Activated naive CD4-positive, alpha-beta T cell treated with anti-CD3 and anti-CD28 coated beads, Interleukin-2, amount 50 U/mL, for 24 hours (primary cell): ENCODE measurements at regions not wholly inside any gene's neighbourhood (a gene's known extent, or its start where the extent isn't known, plus 50 kb on each side); places are given as distances from the start of the nearest gene placed in this dataset.

Experiments
- H3K27ac Mint-ChIP-seq: one replicate; pipeline ENCODE4 v1.8.0; 2021; ENCODE audit warnings: mild to moderate bottlenecking, mixed read lengths
- H3K27me3 Mint-ChIP-seq: one replicate; pipeline ENCODE4 v1.8.0; 2021; ENCODE audit warnings: mixed read lengths
- H3K36me3 Mint-ChIP-seq: one replicate; pipeline ENCODE4 v1.8.0; 2021; ENCODE audit warnings: mixed read lengths
- H3K4me1 Mint-ChIP-seq: one replicate; pipeline ENCODE4 v1.8.0; 2021; ENCODE audit warnings: mixed read lengths
- H3K4me3 Mint-ChIP-seq: one replicate; pipeline ENCODE4 v1.8.0; 2021; ENCODE audit warnings: mild to moderate bottlenecking, mixed read lengths
- H3K9me3 Mint-ChIP-seq: one replicate; pipeline ENCODE4 v1.8.0; 2021; ENCODE audit warnings: mixed read lengths

DNA sequence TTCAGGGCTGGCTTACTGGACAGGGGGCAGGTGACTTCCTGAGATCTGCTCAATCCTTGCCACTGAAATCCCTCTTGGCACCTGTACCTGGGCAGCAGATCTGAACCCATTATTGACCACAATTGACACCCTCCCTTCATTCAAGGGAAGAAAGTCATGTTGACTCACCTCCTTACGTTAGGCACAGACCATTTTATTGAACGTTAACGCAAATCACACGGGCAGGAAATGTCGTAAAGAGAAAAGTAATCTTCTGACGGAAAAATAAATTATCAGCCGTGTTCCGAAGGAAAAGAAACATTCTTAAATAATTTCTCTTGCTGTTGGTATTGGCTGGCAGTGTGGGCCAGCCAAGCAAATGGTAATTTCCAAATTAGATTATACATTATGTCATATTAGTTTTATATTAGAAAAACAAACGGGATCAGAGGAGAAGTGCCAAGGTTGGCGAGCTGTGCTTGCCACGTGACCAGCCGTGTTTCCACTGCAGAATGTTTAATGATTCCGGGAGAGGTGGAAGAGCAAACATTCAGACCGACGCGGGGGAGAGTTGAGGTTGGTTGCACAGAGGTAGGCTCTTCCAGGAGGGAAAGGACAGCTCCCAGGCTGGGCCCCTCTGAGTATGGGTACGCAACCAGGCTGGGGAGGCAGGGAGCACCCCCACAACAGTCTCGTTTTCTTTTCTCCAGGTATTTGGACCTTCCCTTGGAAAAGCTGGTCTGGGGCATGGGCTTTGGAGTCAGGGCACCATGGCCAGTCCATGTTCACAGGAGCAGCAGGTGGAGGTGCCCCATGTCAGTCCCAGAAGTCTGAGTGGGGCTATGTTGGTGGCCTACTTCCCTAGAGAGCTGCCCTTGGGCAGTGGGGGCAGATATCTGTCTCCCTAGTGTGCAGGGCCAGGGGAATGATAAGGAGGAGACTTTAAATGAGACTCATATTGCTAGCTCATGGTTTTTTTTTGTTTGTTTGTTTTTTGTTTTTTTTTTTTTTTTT is 121.1 kb downstream of the FOXD2 start:
- Mint-ChIP-seq H3K9me3 (no peaks in the 10 kb centered on the region), H3K27me3 (peaks cover 4% of the 10 kb centered on the region)

DNA sequence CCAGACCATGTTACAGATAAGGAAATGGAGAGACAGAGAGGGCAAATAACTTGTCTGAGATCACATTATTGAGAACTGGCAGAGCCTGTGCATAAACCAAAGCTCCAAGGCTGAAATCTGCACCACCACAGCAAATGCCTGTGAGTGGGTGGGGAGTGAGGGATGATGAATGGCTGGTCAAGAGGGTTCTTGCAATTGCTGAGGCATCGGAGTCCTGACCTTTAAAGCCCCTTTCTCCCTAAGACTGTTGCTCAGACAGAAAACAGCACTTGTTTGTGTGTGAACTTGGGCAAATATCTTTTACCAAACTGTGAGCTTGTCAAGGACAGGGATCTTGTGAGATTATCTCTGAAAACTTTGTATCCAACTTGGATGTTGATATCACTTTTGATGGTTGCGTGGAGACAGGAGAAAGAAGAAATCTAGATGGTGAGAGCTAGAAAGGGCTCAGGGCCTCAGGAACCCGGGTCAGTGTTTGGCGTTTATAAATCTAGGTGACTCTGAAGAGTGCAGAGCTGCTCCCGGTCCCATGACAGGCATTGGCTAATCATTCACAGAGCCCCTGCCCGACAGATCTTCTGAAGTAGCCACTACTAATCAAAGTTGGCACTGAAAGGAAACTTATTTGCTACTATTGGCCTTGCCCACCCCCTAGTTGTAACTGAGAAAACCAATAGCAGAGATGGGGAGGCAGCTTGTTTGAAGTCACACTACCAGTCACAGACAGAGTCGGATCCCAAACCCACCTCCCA is 122.3 kb downstream of the FOXD2 start:
- Mint-ChIP-seq H3K9me3 (no peaks in the 10 kb centered on the region), H3K36me3 (no peaks in the 10 kb centered on the region), H3K27ac (no peak overlapping the region), H3K4me3 (no peak overlapping the region), H3K4me1 (no peaks in the 10 kb centered on the region), H3K27me3 (peaks cover 10% of the 10 kb centered on the region)

More for the DNA sequence above, 121.1 kb downstream of the FOXD2 start:
- Mint-ChIP-seq H3K36me3 (no peaks in the 10 kb centered on the region), H3K4me3 (no peak overlapping the region), H3K4me1 (no peaks in the 10 kb centered on the region), H3K27ac (no peak overlapping the region)

DNA sequence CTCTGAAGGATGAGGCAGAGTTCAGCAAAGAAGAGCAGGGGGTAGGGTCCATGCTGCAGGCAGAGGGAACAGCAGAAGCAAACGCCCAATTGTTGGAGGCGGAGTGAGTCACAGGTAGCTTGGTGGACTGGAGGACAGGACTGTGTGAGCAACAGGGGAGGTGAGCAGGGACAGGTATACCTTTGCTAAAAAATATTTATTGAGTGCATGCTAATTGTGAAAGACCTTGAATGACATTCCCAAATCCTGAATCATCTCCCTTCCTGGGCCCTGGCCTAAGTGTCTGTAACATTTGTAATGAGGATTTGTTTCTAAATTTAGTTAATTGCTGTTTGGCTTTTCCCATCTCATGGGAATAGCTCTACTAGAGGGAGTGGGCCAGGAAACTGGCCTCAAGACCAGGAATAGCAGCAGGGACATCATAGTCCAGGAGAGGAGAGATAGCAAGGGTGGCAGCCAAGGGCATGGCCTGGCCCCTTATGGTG is 123.7 kb downstream of the FOXD2 start:
- Mint-ChIP-seq H3K27me3 (peaks cover 11% of the 10 kb centered on the region), H3K4me3 (no peak overlapping the region), H3K27ac (no peak overlapping the region), H3K9me3 (no peaks in the 10 kb centered on the region), H3K4me1 (no peaks in the 10 kb centered on the region), H3K36me3 (no peaks in the 10 kb centered on the region)

DNA sequence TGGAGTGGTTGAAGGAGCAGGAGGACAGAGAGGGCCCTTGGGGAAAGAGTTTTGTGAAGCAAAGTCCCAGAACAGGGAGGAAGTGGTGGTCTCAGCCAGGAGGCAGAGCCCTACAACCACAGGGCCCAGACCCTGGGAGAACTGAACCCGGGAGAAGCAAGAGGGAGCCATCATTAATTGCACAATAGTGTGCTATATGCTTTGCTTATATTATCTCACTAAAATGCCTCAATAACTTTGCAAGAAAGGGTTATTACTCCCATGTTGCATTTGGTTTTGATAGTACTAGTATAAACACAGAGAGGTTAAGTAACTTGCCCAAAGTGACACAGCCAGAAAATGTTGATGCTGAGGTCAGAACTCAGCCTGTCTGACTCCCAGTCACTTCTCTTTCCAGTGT is 124.3 kb downstream of the FOXD2 start:
- H3K4me3 Mint-ChIP-seq: no peak overlapping the region
- H3K9me3 Mint-ChIP-seq: no peaks in the 10 kb centered on the region
- no peak overlapping the region for H3K27ac Mint-ChIP-seq
- H3K36me3 Mint-ChIP-seq: no peaks in the 10 kb centered on the region
- peaks cover 11% of the 10 kb centered on the region for H3K27me3 Mint-ChIP-seq
- H3K4me1 Mint-ChIP-seq: no peaks in the 10 kb centered on the region

GRCh38 chr1:47562799-47563198 is 125.0 kb downstream of the FOXD2 start:
- Mint-ChIP-seq H3K27me3 (peaks cover 11% of the 10 kb centered on the region), H3K36me3 (no peaks in the 10 kb centered on the region), H3K4me1 (no peaks in the 10 kb centered on the region), H3K27ac (no peak overlapping the region), H3K4me3 (no peak overlapping the region), H3K9me3 (no peaks in the 10 kb centered on the region)

DNA sequence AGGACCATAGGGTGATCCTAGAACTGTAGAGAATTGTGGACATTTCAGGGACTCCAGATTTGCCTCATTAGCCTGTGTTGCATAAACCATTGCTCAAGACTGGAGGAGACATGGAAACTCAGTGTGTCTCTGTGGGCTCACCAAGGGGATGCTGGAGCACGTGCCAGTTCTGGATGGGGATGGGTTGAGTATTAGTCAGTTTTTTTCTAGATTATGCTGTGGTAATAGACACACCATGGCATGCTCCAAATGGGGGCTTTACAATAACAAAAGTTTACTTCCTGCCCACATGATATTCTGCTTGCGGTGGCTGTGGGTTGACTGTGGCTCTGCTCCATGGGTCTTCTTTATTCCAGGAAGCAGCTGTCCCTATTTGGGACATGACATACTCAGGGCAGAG is 125.4 kb downstream of the FOXD2 start:
- H3K4me3 Mint-ChIP-seq: no peak overlapping the region
- no peak overlapping the region for H3K27ac Mint-ChIP-seq
- H3K9me3 Mint-ChIP-seq: no peaks in the 10 kb centered on the region
- no peaks in the 10 kb centered on the region for H3K4me1 Mint-ChIP-seq
- peaks cover 11% of the 10 kb centered on the region for H3K27me3 Mint-ChIP-seq
- H3K36me3 Mint-ChIP-seq: no peaks in the 10 kb centered on the region

DNA sequence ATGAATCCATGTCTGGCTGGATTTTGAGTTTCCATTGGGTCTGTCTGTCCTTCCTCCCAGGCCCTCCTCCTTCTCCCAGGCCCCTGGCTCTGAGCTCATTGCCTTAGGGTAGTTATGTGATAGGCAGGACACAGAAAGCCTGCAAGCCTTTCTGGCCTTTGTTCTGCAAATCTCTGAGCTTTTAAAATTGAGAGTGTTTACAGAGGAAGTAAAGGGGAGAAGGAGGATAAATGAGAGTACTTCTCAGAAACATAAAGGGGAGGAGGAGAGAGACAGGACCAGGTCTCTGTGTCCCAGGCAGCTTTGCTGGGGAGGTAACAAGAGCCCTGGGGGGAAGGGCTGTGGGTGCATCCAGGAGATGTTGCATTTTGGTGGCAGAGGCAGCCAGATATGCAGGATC is 126.7 kb downstream of the FOXD2 start:
- Mint-ChIP-seq H3K36me3 (no peaks in the 10 kb centered on the region), H3K4me1 (no peaks in the 10 kb centered on the region), H3K27ac (no peak overlapping the region), H3K27me3 (peaks cover 11% of the 10 kb centered on the region), H3K4me3 (no peak overlapping the region), H3K9me3 (no peaks in the 10 kb centered on the region)

DNA sequence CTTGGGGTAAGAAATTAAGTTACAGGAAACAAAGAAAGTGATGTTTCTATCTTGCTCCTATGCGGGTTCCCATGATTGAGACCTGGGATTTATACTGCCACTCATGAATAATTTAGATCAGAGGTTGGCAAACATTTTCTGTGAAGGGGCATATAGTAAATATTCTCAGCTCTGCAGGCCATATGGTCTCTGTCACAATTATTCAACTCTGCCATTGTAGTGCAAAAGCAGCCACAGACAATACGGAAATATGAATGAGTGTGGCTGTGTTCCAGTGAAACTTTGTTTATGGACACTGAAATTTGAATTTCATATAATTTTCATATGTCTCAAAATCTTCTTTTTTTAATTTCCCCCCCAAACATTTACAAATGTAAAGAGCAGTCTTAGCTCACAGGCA is 127.2 kb downstream of the FOXD2 start:
- peaks cover 11% of the 10 kb centered on the region for H3K27me3 Mint-ChIP-seq
- no peaks in the 10 kb centered on the region for H3K9me3 Mint-ChIP-seq
- no peak overlapping the region for H3K4me3 Mint-ChIP-seq
- no peaks in the 10 kb centered on the region for H3K36me3 Mint-ChIP-seq
- H3K27ac Mint-ChIP-seq: no peak overlapping the region
- no peaks in the 10 kb centered on the region for H3K4me1 Mint-ChIP-seq

GRCh38 chr1:47565676-47566075 is 127.8 kb downstream of the FOXD2 start:
- no peaks in the 10 kb centered on the region for H3K36me3 Mint-ChIP-seq

GRCh38 chr1:47568763-47569162 is 130.9 kb downstream of the FOXD2 start:
- H3K27ac Mint-ChIP-seq: no peak overlapping the region
- H3K4me3 Mint-ChIP-seq: no peak overlapping the region
- H3K9me3 Mint-ChIP-seq: no peaks in the 10 kb centered on the region
- H3K36me3 Mint-ChIP-seq: no peaks in the 10 kb centered on the region
- H3K27me3 Mint-ChIP-seq: peaks cover 7% of the 10 kb centered on the region
- H3K4me1 Mint-ChIP-seq: no peaks in the 10 kb centered on the region

More at GRCh38 chr1:47565676-47566075, 127.8 kb downstream of the FOXD2 start:
- H3K27ac Mint-ChIP-seq: no peak overlapping the region
- peaks cover 11% of the 10 kb centered on the region for H3K27me3 Mint-ChIP-seq
- H3K4me3 Mint-ChIP-seq: no peak overlapping the region
- H3K9me3 Mint-ChIP-seq: no peaks in the 10 kb centered on the region
- H3K4me1 Mint-ChIP-seq: no peaks in the 10 kb centered on the region

GRCh38 chr1:47569261-47569660 is 131.4 kb downstream of the FOXD2 start:
- Mint-ChIP-seq H3K9me3 (no peaks in the 10 kb centered on the region), H3K36me3 (no peaks in the 10 kb centered on the region), H3K4me1 (no peaks in the 10 kb centered on the region), H3K4me3 (no peak overlapping the region), H3K27ac (no peak overlapping the region), H3K27me3 (peaks cover 6% of the 10 kb centered on the region)

GRCh38 chr1:47569681-47570470 is 132.0 kb downstream of the FOXD2 start:
- Mint-ChIP-seq H3K4me1 (no peaks in the 10 kb centered on the region), H3K36me3 (no peaks in the 10 kb centered on the region), H3K9me3 (no peaks in the 10 kb centered on the region), H3K27me3 (peaks cover 4% of the 10 kb centered on the region), H3K27ac (no peak overlapping the region), H3K4me3 (no peak overlapping the region)

- Mint-ChIP-seq H3K4me1 (no peaks in the 10 kb centered on the region), H3K36me3 (no peaks in the 10 kb centered on the region), H3K9me3 (no peaks in the 10 kb centered on the region), H3K27ac (no peak overlapping the region), H3K27me3 (peaks cover 3% of the 10 kb centered on the region), H3K4me3 (no peak overlapping the region)
Observed at GRCh38 chr1:47571161-47571560, 133.3 kb downstream of the FOXD2 start.

DNA sequence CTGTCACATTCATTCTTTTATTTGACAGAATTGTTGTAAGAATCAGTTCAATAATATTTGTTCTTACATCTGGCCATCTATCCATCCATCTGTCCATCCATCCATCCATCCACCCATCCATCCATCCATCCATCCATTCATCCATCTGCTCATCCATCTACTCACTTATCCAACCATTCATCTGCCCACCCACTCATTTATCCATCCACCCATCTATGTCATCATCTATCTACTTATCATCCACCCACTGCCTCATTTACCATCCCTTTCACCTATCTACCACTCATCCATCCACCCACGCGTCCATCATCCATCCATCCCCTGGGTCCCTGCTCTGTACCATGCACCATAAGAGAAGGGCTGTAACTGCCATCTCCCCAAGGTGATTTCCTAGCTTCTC is 134.1 kb downstream of the FOXD2 start:
- H3K27ac Mint-ChIP-seq: no peak overlapping the region
- H3K36me3 Mint-ChIP-seq: no peaks in the 10 kb centered on the region
- peaks cover 3% of the 10 kb centered on the region for H3K27me3 Mint-ChIP-seq
- no peaks in the 10 kb centered on the region for H3K4me1 Mint-ChIP-seq
- no peak overlapping the region for H3K4me3 Mint-ChIP-seq
- H3K9me3 Mint-ChIP-seq: no peaks in the 10 kb centered on the region

DNA sequence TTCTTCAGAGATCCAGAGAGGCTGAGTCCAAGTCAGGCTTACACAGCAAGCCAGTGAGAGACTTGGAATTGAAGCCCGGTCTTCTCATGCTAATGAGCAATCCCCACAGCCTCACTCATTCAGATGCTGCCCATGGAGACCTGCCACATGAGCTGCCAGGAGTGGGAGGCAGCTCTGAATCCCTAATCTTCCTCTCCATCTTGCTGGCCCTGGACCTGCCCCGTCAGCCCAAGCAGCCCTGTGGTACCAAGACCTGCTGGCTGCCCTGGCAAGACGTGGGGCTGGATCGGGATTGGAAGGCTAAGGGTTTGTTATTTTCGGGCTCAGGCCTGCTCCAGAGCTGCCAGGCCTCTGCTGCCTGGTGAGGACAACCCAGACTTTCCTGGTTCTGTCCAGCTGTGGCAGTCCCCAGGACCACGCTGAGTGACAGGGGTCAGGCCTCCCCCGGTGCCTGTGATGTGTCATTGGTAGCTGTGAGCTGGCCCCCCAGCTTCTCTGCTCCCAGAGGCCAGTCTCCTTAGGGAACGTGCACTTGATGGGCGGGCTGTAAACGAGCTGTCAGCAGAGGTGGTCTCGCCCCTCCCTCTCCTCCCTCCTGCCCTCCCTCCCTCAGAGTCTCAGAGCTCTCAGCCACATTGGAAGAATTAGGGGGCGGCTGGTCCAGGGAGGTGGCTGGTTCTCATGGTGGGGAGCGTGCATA is 135.0 kb downstream of the FOXD2 start:
- Mint-ChIP-seq H3K27ac (no peak overlapping the region), H3K36me3 (no peaks in the 10 kb centered on the region), H3K9me3 (no peaks in the 10 kb centered on the region), H3K4me3 (no peak overlapping the region), H3K4me1 (no peaks in the 10 kb centered on the region), H3K27me3 (peaks cover 5% of the 10 kb centered on the region)
